ENCODE measurements at regions not wholly inside any gene's neighbourhood (a gene's known extent, or its start where the extent isn't known, plus 50 kb on each side); places are given as distances from the start of the nearest gene placed in this dataset.

- DNase-seq: no peak
Measured at GRCh38 chr2:71884303-71885042, 263.2 kb downstream of the CYP26B1 start.

DNA sequence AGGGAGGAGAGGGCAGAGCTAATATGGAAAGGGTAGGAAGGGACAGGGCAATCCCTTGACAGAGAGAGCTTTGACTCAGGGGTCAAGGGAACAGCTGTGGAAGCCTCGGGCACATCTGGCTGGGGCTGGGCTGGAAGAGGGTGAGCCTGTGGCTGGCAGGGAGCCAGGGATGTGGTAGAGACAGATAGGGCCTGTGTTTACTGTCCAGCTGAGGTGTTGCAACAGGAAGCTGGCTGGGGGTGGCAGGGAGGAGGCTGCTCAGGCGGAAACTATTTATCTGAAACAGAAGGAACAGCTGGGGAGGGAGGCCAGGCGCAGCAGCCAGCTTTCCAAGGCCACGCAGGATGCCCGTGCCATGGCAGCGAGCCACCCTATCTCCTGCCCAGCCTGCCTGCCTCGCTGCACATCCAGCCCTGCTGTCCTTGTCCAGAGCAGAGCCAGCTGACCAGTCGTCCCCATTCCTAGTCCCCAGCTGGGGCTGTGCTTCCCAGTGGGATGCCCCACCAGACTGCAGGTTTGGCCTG, 264.7 kb downstream of the CYP26B1 start:
- DNase-seq: no peak

GRCh38 chr2:71882236-71882946, 265.3 kb downstream of the CYP26B1 start:
- no peak for DNase-seq

DNA sequence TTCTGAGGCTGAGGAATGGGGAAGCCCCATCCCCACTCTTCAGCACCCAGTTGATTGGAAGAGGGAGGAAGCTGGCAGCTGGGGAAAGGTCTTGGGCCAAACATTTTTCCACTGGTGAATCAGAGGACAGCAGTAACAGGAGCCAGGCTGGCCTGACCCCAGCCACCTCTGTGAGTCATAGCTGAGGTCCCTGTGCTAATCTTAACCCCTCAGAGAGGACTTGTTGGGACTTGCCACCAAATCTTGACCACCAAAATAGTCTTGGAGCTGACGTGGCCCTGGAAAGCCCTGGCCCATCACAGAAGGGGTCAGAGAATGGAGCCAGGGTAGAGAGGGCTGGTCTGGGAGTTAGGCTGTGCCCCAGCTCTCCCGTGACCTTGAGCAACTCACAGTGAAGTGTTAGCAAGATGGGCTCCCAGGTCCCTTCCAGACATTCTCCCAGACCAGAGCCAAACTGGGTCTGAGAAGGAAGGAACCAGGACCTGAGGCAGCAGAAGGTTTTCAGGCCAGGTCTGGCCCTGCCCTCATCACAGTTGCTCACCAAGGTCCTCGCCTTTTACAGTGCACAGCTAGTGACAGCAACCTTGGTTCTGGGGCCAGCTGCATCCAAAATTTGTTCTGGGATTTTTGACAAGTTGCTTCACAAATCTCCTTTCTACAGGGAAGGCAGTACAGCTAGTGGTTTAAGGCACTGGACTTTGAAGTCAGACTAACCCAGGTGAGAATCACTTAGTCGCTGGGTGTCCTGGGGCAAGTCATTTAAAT, 266.6 kb downstream of the CYP26B1 start:
- no peak for DNase-seq

GRCh38 chr2:71880287-71880686, 267.4 kb downstream of the CYP26B1 start:
- no peak for DNase-seq

DNA sequence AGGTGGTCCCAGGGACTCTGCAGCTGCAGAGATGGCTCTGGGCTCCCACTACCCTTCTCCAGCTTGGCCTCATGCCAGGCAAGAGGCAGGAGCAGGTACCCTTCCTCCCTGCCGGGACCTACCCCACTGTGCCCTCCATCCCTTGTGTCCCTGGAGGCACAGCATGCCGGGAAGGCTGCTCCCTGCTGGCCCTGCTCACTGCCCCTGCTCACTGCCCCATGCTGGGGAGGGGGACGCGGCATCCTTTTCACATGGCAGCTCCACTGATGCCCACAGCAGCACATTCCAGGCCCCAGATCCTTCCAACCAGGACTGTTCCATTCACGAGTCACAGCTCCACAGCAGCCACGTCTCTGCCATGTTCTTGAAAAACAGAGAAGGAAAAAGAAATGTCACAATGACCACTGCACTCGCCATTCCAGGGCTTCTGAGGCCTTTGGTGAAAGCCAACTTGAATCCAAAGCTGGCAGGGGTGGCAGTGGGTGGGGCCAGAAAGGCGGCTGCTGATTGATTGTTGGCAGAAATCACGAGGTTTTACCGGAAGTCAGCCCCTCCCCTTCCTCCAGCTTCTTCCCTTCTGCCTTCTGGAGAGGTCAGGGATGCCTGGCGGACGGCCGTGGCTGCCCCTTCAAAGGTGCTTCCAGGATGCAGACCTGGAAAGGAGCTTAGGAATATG, 268.0 kb downstream of the CYP26B1 start:
- DNase-seq: no peak

DNA sequence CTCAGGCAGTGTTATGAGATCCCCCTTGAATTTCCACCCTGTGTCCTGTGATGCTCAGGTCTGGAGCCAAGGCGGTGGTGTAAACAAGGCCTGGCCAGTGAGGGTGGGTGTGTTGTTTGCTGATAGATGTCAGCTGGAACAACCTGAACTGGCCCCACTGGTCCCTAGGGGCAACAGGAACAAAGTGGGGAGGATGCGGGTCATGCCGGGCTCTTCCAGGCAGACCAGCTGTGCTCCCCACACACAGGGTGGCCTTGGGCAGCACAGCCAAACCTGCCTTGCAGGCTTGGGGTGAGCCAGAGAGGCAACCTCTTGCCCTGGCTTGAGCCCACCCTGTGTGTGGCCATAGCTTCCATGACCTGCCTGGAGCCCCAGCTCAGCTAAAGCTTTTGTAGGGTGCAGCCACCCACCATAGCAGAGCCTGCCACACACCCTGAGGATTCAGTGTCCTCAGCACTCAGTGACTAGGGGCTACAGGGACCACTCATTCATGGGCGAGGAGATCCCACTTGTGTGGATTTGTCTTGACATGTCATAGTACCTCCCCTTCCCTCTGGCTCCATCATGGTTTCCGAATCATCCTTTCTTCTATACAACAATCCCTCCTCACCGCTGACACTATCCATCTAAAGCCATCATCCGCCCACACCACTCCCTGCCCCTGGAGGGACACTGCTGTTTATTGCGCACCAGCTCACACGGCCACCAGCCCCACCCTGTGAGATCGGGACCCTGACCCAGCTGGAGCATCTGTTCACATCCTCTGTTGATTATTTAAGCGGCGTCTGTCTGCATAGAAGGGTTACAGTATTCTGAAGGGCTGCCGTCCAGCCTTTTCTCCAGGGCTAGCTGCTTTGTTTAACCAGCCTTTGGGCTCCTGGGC, 268.8 kb downstream of the CYP26B1 start:
- DNase-seq: no peak

GRCh38 chr2:71877636-71878035, 270.0 kb downstream of the CYP26B1 start:
- no peak for DNase-seq

- no peak for DNase-seq
Measured at GRCh38 chr2:71876542-71877451, 270.9 kb downstream of the CYP26B1 start.

DNA sequence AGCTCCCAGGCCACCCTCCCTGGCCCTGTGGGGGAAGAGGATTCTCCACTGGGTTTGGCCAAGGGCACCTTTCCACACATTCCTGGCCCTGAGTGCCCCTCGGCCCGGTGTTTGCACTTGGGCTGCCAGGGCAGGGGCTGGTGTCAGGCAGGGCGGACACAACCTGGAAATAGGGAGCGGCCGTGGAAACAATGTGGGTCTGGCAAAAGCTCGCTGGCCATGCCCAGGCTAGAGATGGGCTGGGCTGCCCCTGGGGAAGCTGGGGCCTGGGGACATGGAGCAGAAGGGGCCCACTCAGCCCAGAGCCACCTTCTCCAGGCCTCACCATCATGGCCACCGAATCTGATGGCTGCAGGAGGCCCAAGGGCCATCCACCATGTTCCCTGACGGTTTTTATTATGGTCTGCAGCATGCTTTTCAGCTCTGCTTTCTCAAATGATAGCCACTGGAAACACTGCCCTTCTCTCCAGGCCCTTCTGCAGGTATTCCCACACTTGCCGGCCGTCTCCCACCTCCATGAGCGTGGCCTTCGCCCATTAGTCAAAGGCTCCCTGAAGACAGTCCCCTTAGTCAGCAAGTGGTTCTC, 275.1 kb downstream of the CYP26B1 start:
- DNase-seq: no peak

DNA sequence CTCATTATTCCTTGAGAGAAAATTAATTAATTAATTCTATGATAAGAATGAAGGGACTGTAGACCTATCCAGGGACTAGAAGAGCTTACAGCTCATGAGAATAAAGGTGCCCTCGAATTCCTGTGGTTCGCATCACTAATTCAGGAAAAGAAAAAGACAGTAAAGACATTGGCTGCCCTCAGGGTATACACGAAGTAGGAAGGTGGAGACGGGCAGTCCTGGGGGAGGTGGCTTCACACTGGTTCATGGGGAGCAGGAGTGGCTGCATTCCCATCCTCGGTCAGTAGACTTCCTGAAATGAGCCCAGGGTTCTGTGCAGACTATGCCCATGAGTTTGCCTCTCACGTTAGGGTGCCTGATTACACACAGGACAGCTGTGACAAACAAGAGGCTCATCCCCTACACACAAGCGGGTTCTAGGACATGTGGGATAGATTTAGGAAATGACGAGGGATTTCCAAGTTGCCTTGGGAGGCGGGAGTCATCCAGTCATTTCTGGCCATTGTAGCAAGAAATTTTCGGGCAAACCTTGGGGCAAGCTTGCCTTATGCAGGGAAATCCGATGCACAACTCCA, 282.2 kb downstream of the CYP26B1 start:
- no peak for DNase-seq

DNA sequence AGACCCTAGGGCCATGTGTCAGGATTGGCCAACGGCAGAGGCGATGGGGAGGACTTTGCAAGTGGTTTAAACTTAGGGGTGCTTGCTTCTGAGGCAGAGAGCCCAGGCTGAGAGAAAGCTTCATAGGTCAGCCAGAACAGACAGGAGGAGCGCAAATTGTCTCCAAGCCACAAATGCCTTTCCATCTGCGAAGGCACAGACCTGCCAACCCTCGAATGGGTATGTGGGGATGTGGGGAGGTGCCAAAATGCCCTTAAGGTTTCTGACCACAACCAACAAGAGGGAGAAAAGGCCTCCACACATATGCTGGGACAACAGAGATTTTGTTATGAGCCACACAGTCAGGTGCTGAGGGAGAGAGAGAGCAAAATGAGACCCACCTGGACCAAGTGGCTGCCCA, 283.6 kb downstream of the CYP26B1 start:
- no peak for DNase-seq

DNA sequence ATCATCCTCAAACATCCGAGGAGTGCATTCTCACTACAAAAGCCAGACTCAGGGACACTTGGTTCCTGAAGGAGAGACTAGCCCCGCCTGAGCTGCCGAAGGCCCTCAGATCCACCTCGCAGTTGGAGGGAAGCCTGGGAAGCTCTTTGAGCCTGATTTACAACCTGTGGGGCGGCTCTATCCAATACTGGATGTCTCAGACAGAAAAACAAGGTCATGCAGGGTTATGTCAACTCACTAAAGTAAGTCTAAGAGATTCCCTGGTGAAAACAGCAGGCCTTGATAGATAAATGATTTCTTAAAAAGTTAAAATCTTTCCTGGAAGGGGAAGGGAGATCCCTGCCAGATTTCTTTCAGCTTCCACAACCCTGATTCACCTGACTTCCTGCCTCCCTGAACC, 284.3 kb downstream of the CYP26B1 start:
- DNase-seq: no peak

DNA sequence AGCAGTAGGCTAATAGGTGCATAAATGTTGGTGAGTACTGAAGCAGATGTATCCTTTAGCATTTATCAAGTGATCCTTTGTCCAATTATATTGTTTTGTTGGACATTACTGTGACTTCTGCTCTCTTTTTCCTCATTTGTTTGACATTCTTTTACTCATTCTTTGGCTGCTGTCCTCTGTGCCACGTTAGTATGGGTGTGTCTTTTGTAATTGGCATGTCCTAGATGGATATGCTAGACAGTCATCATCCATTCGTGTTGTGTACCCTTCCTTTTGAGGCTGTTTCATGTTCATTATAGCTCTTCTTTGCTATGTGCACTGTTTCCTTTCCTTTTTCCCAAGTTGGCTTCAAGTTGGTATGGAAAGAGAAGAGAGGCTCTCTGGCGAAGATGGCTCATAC, 284.7 kb downstream of the CYP26B1 start:
- no peak for DNase-seq

GRCh38 chr2:71861186-71862160, 286.2 kb downstream of the CYP26B1 start:
- DNase-seq: no peak

- no peak for DNase-seq
Measured at GRCh38 chr2:71860381-71860926, 287.2 kb downstream of the CYP26B1 start.

DNA sequence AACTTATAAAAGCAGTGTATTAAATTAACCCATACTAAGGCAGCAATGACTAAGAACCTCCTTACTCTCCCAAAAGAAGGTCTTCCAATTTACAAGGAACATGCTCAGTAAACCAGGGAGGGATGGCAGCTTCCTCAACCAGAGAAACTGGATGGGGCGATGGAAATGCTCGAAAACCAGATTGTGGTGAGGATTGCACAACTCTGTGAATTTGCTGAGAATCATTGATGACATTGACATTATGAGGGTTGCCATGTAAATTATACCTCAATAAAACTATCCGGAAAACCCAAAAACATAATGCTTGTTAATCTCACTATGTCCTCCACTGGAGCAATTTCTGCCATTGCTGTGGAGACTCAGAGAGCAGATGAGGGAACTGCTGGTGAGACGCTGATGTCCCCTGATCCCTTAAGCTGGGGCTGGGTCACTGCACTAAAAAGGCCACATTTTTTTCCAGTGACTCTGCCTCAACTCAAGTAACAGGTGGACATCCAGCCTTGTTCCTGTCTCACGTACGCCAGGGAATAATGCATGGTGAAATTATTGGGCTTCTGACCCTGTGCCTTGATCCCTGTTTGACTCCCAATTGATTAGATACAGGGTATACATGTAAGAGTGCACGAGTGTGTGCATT, 288.3 kb downstream of the CYP26B1 start:
- DNase-seq: no peak

DNA sequence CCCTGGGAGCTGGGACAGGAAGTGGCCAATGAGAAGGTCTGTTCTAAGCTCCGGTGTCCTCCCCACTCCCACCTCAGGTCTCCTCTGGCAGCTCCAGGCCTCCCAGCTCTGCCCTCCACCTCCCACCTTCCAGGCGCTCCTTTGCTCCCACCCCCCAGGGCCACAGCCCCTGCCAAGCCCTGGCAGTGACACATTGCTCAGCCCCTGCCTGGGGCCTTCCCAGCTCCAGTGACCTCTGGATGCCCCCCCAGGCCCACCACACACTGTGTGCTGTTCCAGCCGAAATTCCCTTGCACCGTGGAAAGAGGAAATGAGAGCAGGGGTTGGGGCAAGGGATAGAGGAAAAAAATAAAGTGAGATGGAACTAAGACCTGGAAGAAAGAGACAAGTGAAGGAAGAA, 289.6 kb downstream of the CYP26B1 start:
- DNase-seq: no peak
